Ishikawa (cell line): ENCODE measurements at regions not wholly inside any gene's neighbourhood (a gene's known extent, or its start where the extent isn't known, plus 50 kb on each side); places are given as distances from the start of the nearest gene placed in this dataset.

Experiments
- CREB1 ChIP-seq: IDR thresholded peaks from 2 replicates; pipeline ENCODE4 v1.6.1; 2012; ENCODE audit warnings: low read depth
- EGR1 ChIP-seq: IDR thresholded peaks from 2 replicates; pipeline ENCODE4 v1.6.1; 2012
- EP300 ChIP-seq: IDR thresholded peaks from 2 replicates; pipeline ENCODE4 v1.6.1; 2012; ENCODE audit warnings: borderline replicate concordance
- TAF1 ChIP-seq: IDR thresholded peaks from 2 replicates; pipeline ENCODE4 v1.6.1; 2012; ENCODE audit warnings: low read depth, mild to moderate bottlenecking
- TEAD4 ChIP-seq: IDR thresholded peaks from 2 replicates; pipeline ENCODE4 v1.6.1; 2012
- USF1 ChIP-seq: IDR thresholded peaks from 2 replicates; pipeline ENCODE4 v1.6.1; 2012
- TF ChIP-seq, protein P1 (sequence below): IDR thresholded peaks from 2 replicates; pipeline ENCODE4 v1.6.1; 2012; ENCODE audit warnings: low read depth, mild to moderate bottlenecking
- TF ChIP-seq, protein P2 (sequence below): IDR thresholded peaks from 2 replicates; pipeline ENCODE4 v1.6.1; 2012

DNA sequence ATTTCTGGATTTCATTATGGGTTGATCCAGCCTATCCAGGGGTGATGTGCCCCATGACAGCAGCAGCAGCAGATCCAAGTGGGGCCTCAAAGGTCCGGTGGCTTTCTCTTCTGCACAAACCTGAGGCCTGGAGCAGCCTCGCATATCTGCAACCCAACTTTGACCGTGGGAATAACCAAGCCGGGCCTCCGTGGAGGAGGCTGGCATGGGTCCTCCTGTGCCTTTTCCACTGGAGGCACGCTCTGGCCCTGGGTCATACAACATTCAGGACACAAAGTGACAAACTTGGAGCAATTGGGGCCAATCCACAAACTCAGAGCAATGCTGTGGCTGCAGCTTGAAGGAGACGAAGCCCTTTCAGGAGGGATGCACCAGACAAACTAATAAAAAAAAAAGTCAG lies 330.0 kb upstream of the MKI67 start:
- no peak for TF ChIP-seq TAF1
- TF ChIP-seq, protein P1, sequence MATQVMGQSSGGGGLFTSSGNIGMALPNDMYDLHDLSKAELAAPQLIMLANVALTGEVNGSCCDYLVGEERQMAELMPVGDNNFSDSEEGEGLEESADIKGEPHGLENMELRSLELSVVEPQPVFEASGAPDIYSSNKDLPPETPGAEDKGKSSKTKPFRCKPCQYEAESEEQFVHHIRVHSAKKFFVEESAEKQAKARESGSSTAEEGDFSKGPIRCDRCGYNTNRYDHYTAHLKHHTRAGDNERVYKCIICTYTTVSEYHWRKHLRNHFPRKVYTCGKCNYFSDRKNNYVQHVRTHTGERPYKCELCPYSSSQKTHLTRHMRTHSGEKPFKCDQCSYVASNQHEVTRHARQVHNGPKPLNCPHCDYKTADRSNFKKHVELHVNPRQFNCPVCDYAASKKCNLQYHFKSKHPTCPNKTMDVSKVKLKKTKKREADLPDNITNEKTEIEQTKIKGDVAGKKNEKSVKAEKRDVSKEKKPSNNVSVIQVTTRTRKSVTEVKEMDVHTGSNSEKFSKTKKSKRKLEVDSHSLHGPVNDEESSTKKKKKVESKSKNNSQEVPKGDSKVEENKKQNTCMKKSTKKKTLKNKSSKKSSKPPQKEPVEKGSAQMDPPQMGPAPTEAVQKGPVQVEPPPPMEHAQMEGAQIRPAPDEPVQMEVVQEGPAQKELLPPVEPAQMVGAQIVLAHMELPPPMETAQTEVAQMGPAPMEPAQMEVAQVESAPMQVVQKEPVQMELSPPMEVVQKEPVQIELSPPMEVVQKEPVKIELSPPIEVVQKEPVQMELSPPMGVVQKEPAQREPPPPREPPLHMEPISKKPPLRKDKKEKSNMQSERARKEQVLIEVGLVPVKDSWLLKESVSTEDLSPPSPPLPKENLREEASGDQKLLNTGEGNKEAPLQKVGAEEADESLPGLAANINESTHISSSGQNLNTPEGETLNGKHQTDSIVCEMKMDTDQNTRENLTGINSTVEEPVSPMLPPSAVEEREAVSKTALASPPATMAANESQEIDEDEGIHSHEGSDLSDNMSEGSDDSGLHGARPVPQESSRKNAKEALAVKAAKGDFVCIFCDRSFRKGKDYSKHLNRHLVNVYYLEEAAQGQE, result no peak
- TF ChIP-seq CREB1, result no peak
- TF ChIP-seq, protein P2, sequence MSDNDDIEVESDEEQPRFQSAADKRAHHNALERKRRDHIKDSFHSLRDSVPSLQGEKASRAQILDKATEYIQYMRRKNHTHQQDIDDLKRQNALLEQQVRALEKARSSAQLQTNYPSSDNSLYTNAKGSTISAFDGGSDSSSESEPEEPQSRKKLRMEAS, result no peak
- TF ChIP-seq TEAD4, result no peak
- no peak for TF ChIP-seq EGR1
- no peak for TF ChIP-seq EP300
- no peak for TF ChIP-seq USF1
